Psoas muscle (tissue), 7 donors: ENCODE measurements at regions not wholly inside any gene's neighbourhood (a gene's known extent, or its start where the extent isn't known, plus 50 kb on each side); places are given as distances from the start of the nearest gene placed in this dataset.

Experiments used
- ATAC-seq, 4 donors: fragments of 200-7000 bp; cut with Tn5 transposase; one replicate each; pipeline ENCODE4 v1.9.1; 2020; ENCODE audit warnings: moderate library complexity in 3 of 4, mild to moderate bottlenecking in 2 of 4
- DNase-seq, 2 donors: peaks; one replicate each; pipeline ENCODE4 v3.0.0-alpha.2; 2020
- H3K27ac ChIP-seq: fragments of 200-600 bp; one replicate; pipeline ENCODE4 v1.8.0; 2022
- H3K27me3 ChIP-seq, 3 donors: fragments of 200-600 bp in 1 of 3; one replicate each; pipeline versions ENCODE4 v1.6.1 to v1.8.0; 2013 to 2022; ENCODE audit warnings: low read length in 2 of 3, mild to moderate bottlenecking in 2 of 3, moderate library complexity in 1 of 3; ENCODE audit not compliant: insufficient read depth in 3 of 3
- H3K36me3 ChIP-seq, 2 donors: fragments of 200-600 bp in 1 of 2; one replicate each; pipeline versions ENCODE4 v1.6.1 to v1.8.0; 2013 to 2022; ENCODE audit warnings: low read depth in 1 of 2, mild to moderate bottlenecking in 1 of 2, moderate library complexity in 1 of 2; ENCODE audit not compliant: insufficient read depth in 1 of 2
- H3K4me1 ChIP-seq: fragments of 200-600 bp; one replicate; pipeline ENCODE4 v1.8.0; 2022
- H3K4me3 ChIP-seq: fragments of 200-600 bp; one replicate; pipeline ENCODE4 v1.8.0; 2022; ENCODE audit warnings: mild to moderate bottlenecking
- H3K9me3 ChIP-seq: fragments of 200-600 bp; one replicate; pipeline ENCODE4 v1.8.0; 2022
- CTCF ChIP-seq: fragments of 200-600 bp; IDR thresholded peaks from one replicate; pipeline ENCODE4 v1.8.0; 2022; ENCODE audit warnings: antibody characterized with exemption
- WGBS, 3 donors: extraction: QIAGEN DNeasy Blood & Tissue Kit; methylation state at CpG; one replicate each; pipeline versions ENCODE4 v1.1.6 to v1.1.7; 2013; 5-methylcytosine and 5-hydroxymethylcytosine counted together
- intact Hi-C, 2 donors: fragments of 100-400 bp; cut with DNase I; formaldehyde crosslinking; loops; one replicate each; pipeline versions ENCODE4 v1.11.0 to v1.14.2; 2022
- donor health status: healthy with polysubstance abuse.
- donor health status: DM: no; HTN: no; CAD: no; lungs with moderate emphysema.
- donor health status: Bipolar disorder and iron deficiency.
- donor health status: healthy.
- donor health status: DM: yes; HTN: yes; CAD: no.
- donor health status: DM: no; HTN: no; CAD: no.
- donor health status: DM: yes; HTN: yes; CAD: no.

- Histone ChIP-seq H3K9me3 (no peaks in the 10 kb centered on the region), H3K4me3 (no peak overlapping the region), H3K4me1 (no peaks in the 10 kb centered on the region), H3K27ac (no peak overlapping the region), H3K27me3 (peaks cover 0 to 2% (median 0%) of the 10 kb centered on the region in 3 donors), H3K36me3 (no peaks in the 10 kb centered on the region)
- no peak for TF ChIP-seq CTCF
- 91 to 97% (median 95%) methylated on average over 5 of the region's 5 CpGs for WGBS, 3 donors
- intact Hi-C loops: no loop called here
- no peak for DNase-seq
- no peak for ATAC-seq
Observed at GRCh38 chr3:14277557-14277956, 98.9 kb downstream of the LSM3 start.

- peaks cover 0 to 2% (median 0%) of the 10 kb centered on the region in 3 donors for H3K27me3 ChIP-seq
- H3K36me3 ChIP-seq: no peaks in the 10 kb centered on the region
- no peak overlapping the region for H3K27ac ChIP-seq
- no peak for TF ChIP-seq CTCF
- WGBS, 3 donors: 91 to 97% (median 94%) methylated on average over 7 of the region's 7 CpGs
- H3K4me3 ChIP-seq: no peak overlapping the region
- intact Hi-C loops: no loop called here
- DNase-seq (no peak), ATAC-seq (no peak)
- H3K9me3 ChIP-seq: no peaks in the 10 kb centered on the region
- H3K4me1 ChIP-seq: no peaks in the 10 kb centered on the region
Observed at GRCh38 chr3:14278265-14278798, 99.7 kb downstream of the LSM3 start.

GRCh38 chr3:14278799-14279625 lies 100.4 kb downstream of the LSM3 start:
- 54 to 56% (median 54%) methylated on average over 13 of the region's 13 CpGs for WGBS, 3 donors
- DNase-seq (no peak), ATAC-seq (no peak)
- no peak overlapping the region for H3K4me3 ChIP-seq
- peaks cover 0 to 2% (median 0%) of the 10 kb centered on the region in 3 donors for H3K27me3 ChIP-seq
- no peak for TF ChIP-seq CTCF
- H3K4me1 ChIP-seq: no peaks in the 10 kb centered on the region
- H3K9me3 ChIP-seq: no peaks in the 10 kb centered on the region
- H3K27ac ChIP-seq: no peak overlapping the region
- H3K36me3 ChIP-seq: no peaks in the 10 kb centered on the region
- intact Hi-C loops: no loop called here

GRCh38 chr3:14279626-14280061 lies 101.0 kb downstream of the LSM3 start:
- H3K9me3 ChIP-seq: no peaks in the 10 kb centered on the region
- H3K4me3 ChIP-seq: no peak overlapping the region
- intact Hi-C loops: loop anchor here in 1 of 2 donors (5.0 kb wide), 1 partner anchor 103 kb away; no protein-coding TSS in a partner anchor
- H3K27ac ChIP-seq: no peak overlapping the region
- ATAC-seq (peak in 1 of 4 donors; percentile 25), DNase-seq (no peak)
- no peak for TF ChIP-seq CTCF
- no peaks in the 10 kb centered on the region for H3K4me1 ChIP-seq
- 71 to 81% (median 76%) methylated on average over 11 of the region's 11 CpGs for WGBS, 3 donors
- no peaks in the 10 kb centered on the region for H3K27me3 ChIP-seq
- no peaks in the 10 kb centered on the region for H3K36me3 ChIP-seq
